Right ventricle myocardium inferior (tissue), 1 donor: ENCODE measurements at regions not wholly inside any gene's neighbourhood (a gene's known extent, or its start where the extent isn't known, plus 50 kb on each side); places are given as distances from the start of the nearest gene placed in this dataset.
"Not testable (repeated sequence)": the region's sequence is repeated elsewhere in the genome, so short reads cannot be mapped to it uniquely, and the experiment has no call there.

Experiments
- ATAC-seq: fragments of 200-7000 bp; cut with Tn5 transposase; one replicate; pipeline ENCODE4 v1.9.1; 2020; ENCODE audit warnings: mild to moderate bottlenecking, moderate library complexity
- DNase-seq: peaks from one replicate; pipeline ENCODE4 v3.0.0; 2021; ENCODE audit errors: missing footprints
- intact Hi-C: fragments of 100-400 bp; cut with DNase I; formaldehyde crosslinking; loops from one replicate; pipeline ENCODE4 v1.11.0; 2022
- donor health status: DM: no; HTN: yes; CAD: no; lungs with severe emphysema.

DNA sequence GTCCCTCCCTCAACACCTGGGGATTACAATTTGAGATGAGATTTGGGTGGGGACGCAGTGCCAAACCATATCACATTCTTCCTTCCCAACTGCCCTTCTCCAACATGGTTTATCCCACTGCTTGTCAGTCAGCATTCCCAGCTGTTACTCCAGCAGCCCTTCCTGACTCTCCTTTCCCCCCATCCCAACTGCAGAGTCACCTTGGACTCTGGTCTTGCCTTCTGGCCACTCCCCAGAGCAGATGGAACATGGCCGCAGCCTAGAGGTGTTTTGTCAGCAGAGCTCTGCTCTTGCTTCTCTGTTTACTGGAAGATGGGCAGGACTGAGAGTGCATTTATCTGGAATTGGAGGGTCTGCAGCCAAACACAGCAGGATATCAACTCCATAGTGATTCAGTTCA lies 51.2 kb upstream of the MEX3C start:
- no peak for ATAC-seq
- intact Hi-C loops, result no loop called here
- no peak for DNase-seq

DNA sequence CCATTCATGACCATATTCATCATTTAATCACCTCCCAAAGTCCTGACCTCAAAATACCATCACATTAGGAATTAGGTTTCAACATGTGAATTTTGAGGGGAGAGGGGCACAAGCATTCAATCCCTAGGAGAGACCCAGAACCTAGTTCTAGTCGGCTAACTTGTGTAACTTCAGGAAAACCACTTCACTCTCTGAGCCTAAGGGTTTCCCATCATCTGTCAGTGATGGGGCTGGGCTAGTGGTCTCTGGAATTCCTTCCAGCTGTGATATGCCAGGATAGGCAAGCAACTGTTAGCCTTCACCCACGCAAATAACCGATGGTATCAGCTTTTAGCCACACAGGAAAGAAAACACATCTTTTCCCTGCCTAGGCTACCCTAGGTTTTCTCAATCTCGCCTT lies 52.5 kb upstream of the MEX3C start:
- DNase-seq (no peak), ATAC-seq (no peak)
- intact Hi-C loops, result no loop called here

GRCh38 chr18:51250458-51251024 lies 53.1 kb upstream of the MEX3C start:
- intact Hi-C loops, result no loop called here
- DNase-seq, result no peak
- ATAC-seq, result no peak

DNA sequence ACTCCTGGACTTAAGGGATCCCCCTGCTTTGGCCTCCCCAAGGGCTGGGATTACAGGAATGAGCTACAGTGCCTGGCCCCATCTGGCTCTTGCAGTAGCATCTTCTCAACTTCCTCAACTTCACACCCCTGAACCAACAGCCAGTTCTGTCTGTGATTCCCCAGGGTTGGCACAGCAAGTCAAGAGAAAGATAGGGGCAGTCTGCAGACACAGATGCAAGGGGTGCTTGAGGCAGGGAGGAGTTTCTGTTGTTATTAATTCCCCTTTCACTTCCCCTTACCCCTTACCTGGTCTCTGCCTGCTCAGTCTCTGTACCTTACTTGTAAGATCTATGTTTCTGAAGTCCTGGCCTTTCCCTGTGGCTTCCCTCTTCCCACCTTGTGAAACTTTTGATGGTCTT lies 54.1 kb upstream of the MEX3C start:
- ATAC-seq, result no peak
- intact Hi-C loops, result no loop called here
- DNase-seq, result no peak

- intact Hi-C loops, result no loop called here
- ATAC-seq, result no peak
- DNase-seq, result no peak
Observed at GRCh38 chr18:51253476-51253875, 56.0 kb upstream of the MEX3C start.

DNA sequence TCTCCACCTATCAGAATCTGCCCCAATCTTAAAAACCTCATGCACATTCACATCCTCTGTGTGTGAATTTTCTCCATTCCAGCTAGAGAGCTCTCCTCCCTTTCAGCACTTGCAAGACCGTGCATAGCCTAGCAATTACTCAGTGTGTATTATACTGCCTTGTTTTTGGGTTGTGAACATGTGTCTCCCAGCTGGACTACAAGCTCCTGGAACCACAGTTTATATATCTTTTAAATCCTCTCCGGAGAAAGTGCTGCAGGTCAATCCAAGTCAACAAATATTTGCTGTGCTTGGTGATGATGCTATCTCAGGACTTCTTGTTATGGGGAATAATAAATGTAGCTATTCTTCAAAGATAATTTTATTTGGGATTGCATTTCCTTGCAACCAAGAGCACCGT lies 58.2 kb upstream of the MEX3C start:
- ATAC-seq (no peak), DNase-seq (no peak)
- intact Hi-C loops, result no loop called here

DNA sequence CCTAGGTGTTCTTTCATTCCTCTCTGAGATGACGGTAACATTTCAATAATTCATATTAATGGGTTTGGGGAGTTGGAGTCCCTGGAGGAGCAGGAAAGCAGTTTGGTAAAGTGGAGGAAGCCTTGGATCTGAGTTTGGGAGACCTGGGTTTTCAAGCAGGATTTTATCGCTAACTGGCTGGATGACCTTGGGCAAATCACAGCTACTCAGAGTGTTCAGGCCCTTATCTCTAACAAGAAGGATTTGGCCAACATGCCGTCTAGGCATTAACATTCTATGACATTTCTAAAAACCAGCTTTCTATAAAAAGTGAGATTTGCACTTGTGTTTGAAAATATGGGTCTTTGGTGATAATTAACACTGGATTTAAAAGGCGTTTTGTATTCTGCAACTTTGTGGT lies 59.7 kb upstream of the MEX3C start:
- no peak for DNase-seq
- intact Hi-C loops, result no loop called here
- no peak for ATAC-seq

DNA sequence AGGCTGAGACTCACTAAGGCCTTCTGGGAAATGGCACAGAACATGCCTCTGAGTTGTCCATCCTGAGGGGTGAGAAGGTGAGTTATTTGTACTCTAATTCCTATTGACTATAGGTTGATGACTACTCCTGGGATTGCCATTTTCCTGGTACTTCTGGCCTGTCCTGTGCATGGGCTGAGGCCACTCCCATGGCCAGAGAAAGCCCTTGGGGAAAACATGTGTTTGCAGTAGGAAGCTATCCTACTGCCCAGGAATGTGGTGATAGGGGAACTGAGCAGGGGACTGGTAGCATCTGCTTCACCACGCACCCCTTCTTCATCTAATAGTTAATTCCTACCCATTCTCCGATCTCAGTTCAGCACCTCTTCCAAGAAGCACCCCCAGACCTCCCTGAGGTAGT lies 62.6 kb upstream of the MEX3C start:
- ATAC-seq (no peak), DNase-seq (no peak)
- intact Hi-C loops, result no loop called here

DNA sequence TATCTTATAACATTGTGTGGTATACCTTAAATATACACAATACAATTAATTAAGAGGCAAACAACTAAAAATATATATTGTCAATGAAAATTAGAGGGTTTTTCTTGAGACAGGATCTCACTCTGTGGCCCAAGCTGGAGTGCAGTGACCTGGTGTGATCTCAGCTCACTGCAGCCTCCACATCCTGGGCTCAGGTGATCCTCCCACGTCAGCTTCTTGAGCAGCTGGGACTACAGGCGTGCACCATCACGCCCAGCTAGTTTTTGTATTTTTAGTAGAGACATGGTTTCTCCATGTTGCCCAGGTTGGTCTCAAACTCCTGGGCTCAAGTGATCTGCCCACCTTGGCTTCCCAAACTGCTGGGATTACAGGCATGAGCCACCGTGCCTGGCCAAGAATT lies 68.6 kb upstream of the MEX3C start:
- intact Hi-C loops, ATAC-seq, DNase-seq: not testable (repeated sequence)

- DNase-seq, result no peak
- ATAC-seq, result no peak
- intact Hi-C loops, result no loop called here
Observed at GRCh38 chr18:51266773-51267172, 69.3 kb upstream of the MEX3C start.

- no peak for ATAC-seq
- DNase-seq, result no peak
- intact Hi-C loops, result no loop called here
Observed at GRCh38 chr18:51273437-51273836, 76.0 kb upstream of the MEX3C start.

DNA sequence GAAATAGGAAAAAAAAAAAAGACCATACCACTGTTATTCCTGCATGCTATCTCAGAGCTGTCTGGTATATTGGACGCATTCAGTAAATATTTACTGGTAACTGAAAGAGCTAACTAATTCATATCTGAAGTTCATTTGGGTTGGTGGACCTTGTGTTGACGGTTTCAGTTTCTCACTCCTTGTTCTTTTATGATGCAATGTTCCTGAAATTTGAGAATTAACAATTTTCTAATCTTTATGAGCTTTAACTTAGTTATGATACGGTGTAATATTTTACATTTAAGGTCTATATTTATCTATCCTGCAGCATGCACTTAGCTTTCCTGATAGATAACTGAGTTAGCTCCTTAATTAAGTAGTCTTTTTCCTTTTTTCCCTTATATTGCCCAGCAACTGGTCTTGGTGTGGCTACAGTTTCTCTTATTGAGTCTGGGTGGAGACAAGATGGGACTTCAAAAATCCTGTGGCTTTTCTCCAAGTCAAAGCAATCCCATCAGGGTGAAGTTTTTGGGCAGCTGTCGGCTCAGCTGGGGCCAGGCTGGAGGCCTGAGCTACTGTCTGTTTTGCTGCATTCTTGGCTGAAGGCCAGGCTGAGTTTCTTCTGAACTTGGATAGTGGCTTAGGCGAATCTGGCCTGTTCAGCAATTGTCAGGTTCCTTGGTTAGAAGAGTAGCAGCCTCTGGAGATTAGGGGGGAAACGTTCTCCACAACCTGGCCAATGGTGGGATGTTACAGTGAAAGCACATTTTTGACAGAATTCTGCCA lies 78.4 kb upstream of the MEX3C start:
- ATAC-seq (peak; percentile 50), DNase-seq (no peak)
- intact Hi-C loops, result no loop called here

GRCh38 chr18:51278045-51278649 lies 80.7 kb upstream of the MEX3C start:
- no peak for ATAC-seq
- no peak for DNase-seq
- intact Hi-C loops, result no loop called here

DNA sequence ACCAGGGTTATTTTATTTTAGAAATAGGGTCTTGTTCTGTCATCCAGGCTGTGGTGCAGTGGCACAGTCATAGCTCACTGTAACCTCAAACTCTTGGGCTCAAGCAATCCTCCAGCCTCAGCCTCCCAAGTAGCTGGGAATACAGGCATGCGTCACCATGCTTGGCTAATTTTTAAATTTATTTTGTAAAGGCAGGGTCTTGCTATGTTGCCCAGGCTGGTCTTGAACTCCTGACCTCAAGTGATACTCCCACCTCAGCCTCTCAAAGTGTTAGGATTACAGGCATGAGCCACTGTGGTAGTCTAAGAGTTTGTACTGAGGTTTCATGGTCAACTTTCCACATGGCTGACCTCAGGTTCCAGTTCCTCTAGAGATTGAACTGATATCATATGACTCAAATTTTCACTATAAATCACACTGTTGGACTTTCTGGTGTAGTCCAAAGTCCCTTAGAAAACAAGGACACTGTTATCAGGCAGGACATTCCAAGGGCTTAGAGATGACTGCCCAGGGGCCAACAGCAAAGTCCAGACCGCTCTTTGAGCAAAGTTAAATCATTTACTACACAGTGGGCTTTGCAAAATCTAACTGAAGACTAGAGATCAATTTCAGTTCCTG lies 82.0 kb upstream of the MEX3C start:
- intact Hi-C loops, result no loop called here
- no peak for ATAC-seq
- DNase-seq, result no peak

DNA sequence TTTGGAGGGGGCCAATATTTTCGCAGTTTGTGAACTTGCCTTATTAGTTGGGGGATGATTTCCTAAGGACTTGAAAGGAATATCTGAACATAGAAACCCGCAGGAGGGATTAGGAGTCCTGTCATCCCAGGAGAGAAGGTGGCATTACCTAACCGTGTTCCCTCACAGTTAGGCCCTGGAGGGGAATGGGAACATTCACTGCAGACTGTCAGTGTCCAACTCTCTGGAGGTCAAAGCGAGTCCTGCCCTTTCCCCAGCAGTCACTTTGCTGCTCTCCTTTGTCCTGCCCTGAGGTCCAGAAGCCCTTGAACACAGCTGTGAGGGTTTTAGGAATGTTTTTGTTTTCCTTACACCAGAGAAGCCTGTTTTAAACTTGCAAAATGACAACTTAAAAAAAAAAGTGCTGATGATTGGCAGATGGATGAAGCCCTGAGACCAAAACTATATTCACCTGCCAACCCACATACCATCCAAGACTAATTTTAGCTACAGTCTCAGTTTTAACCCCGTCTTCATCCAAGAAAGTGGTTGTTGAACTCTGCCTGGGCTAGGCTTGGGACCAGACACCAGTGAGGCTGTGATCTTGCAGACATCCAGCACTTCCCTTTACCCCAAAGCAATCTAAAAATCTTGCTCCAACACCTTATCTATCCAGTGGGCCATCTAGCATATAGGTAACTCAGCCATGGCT lies 90.5 kb upstream of the MEX3C start:
- peak; percentile 75 for ATAC-seq
- DNase-seq, result no peak
- intact Hi-C loops, result loop anchor here (5.0 to 10.0 kb wide), 2 partner anchors 91 to 97 kb away; partner anchors contain the start of gene MEX3C

DNA sequence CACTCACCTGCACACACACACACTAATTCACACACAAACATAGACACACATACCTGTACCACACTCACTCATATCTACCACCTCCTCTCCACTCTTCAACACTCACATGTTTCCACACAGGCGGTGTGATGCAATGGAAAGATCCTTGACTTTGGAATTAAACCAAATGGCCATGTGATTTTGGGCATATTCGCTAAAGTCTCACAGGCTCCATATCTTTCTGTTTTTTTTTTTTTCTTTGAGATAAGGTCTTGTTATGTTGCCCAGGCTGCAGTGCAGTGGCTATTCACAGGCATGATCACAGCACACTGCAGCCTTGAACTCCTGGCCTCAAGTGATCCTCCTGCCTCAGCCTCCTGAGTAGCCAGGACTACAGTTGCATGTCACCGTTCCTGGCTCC lies 91.1 kb upstream of the MEX3C start:
- intact Hi-C loops, result loop anchor here (5.0 to 10.0 kb wide), 2 partner anchors 91 to 96 kb away; partner anchors contain the start of gene MEX3C
- no peak for DNase-seq
- no peak for ATAC-seq

DNA sequence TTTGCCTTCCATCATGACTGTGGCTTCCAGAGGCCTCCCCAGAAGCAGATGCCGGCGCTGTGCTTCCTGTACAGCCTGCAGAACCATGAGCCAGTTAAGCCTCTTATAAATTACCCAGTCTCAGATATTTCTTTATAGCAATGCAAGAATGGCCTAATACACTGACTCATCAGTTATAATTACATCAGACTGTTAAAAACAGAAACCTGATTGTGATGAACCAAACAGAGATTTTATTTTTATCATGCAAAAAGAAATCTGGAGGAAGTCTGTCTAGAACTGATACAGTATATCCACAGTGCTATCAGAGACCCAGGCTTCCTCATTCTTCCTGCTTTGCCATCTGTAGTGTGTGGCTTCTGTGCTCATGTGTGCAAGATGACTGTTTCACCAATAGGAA lies 93.4 kb upstream of the MEX3C start:
- intact Hi-C loops, result no loop called here
- DNase-seq (no peak), ATAC-seq (no peak)

- DNase-seq (no peak), ATAC-seq (no peak)
- intact Hi-C loops, result no loop called here
Observed at GRCh38 chr18:51300912-51301311, 103.4 kb upstream of the MEX3C start.

GRCh38 chr18:51301376-51301775 lies 103.9 kb upstream of the MEX3C start:
- no peak for ATAC-seq
- intact Hi-C loops, result no loop called here

More at GRCh38 chr18:51301376-51301775, 103.9 kb upstream of the MEX3C start:
- no peak for DNase-seq
